ENCODE measurements at regions not wholly inside any gene's neighbourhood (a gene's known extent, or its start where the extent isn't known, plus 50 kb on each side); places are given as distances from the start of the nearest gene placed in this dataset.

DNA sequence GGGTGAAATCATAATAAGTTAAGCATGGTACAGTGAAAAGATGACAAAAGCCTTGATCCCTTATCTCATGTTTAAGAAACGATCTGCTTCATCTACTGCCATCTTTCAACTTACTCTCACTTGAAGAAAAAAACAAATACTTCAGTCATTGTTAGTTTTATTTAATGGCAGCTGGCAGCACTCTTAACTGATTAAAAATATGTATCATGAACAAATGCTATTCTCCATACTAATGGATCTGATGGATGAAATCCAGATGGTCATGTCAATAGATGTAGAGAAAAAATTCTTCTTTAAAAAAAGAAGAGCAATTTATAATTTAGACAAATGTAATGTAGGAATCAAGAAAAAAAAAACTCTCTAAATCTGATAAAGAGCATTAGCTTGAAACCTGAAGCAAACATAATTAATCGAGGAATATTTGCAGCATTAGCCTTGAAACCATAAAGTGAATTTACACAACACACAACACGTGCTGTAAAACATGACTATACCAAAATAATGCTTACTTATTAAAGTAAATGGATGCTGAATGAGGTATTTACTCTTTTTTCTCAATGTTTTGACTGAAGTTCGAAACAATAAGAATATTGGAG is 579.0 kb upstream of the ADAMTS5 start:
- TF ChIP-seq, protein P1, sequence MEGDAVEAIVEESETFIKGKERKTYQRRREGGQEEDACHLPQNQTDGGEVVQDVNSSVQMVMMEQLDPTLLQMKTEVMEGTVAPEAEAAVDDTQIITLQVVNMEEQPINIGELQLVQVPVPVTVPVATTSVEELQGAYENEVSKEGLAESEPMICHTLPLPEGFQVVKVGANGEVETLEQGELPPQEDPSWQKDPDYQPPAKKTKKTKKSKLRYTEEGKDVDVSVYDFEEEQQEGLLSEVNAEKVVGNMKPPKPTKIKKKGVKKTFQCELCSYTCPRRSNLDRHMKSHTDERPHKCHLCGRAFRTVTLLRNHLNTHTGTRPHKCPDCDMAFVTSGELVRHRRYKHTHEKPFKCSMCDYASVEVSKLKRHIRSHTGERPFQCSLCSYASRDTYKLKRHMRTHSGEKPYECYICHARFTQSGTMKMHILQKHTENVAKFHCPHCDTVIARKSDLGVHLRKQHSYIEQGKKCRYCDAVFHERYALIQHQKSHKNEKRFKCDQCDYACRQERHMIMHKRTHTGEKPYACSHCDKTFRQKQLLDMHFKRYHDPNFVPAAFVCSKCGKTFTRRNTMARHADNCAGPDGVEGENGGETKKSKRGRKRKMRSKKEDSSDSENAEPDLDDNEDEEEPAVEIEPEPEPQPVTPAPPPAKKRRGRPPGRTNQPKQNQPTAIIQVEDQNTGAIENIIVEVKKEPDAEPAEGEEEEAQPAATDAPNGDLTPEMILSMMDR (IDR thresholded peaks at IDR 0.05; ENCODE audit: low read depth, low read length) = no peak
- TF ChIP-seq POLR2A (IDR thresholded peaks at IDR 0.05; ENCODE audit: extremely low read depth, insufficient read length) = no peak

Data from NB4 (cell line).